Activated CD8-positive, alpha-beta T cell treated with anti-CD3 and anti-CD28 coated beads for 36 hours (primary cell): ENCODE measurements at regions not wholly inside any gene's neighbourhood (a gene's known extent, or its start where the extent isn't known, plus 50 kb on each side); places are given as distances from the start of the nearest gene placed in this dataset.

Source experiments
- ATAC-seq: fragments of 200-7000 bp; cut with Tn5 transposase; one replicate; pipeline ENCODE4 v1.10.0; 2021; ENCODE audit warnings: mild to moderate bottlenecking, moderate library complexity
- CTCF ChIA-PET: fragments of 350-600 bp; sonication (Branson Sonifier 250); formaldehyde crosslinking; loops from one replicate; lab custom pipeline; 2021; ENCODE audit warnings: antibody characterized with exemption; lab: Charles Lee
- POLR2A ChIA-PET: fragments of 350-600 bp; sonication (Branson Sonifier 250); formaldehyde crosslinking; loops from one replicate; lab custom pipeline; 2021; ENCODE audit warnings: antibody characterized with exemption; lab: Charles Lee
- DNase-seq: peaks from one replicate; pipeline ENCODE4 v3.0.0-alpha.2; 2020
- H3K27ac Mint-ChIP-seq: one replicate; pipeline ENCODE4 v1.8.0; 2021; ENCODE audit warnings: mild to moderate bottlenecking, mixed read lengths
- H3K27me3 Mint-ChIP-seq: one replicate; pipeline ENCODE4 v1.8.0; 2021; ENCODE audit warnings: mixed read lengths
- H3K36me3 Mint-ChIP-seq: one replicate; pipeline ENCODE4 v1.8.0; 2021; ENCODE audit warnings: low read depth, mixed read lengths
- H3K4me1 Mint-ChIP-seq: one replicate; pipeline ENCODE4 v1.8.0; 2021; ENCODE audit warnings: low read depth, mixed read lengths
- H3K4me3 Mint-ChIP-seq: one replicate; pipeline ENCODE4 v1.8.0; 2021; ENCODE audit warnings: mild to moderate bottlenecking, moderate library complexity, mixed read lengths
- H3K9me3 Mint-ChIP-seq: one replicate; pipeline ENCODE4 v1.8.0; 2021; ENCODE audit warnings: mixed read lengths
- CTCF ChIP-seq: fragments of 200-600 bp; IDR thresholded peaks from one replicate; pipeline ENCODE4 v1.8.0; 2022; ENCODE audit warnings: antibody characterized with exemption, mild to moderate bottlenecking
- intact Hi-C: fragments of 100-400 bp; cut with micrococcal nuclease; formaldehyde crosslinking; loops from one replicate; pipeline ENCODE4 v1.10.0; 2022

GRCh38 chr3:184503647-184504046, 57.9 kb upstream of the EPHB3 start:
- H3K9me3 Mint-ChIP-seq: peaks cover 3% of the 10 kb centered on the region
- H3K4me3 Mint-ChIP-seq: no peak overlapping the region
- no peak overlapping the region for H3K27ac Mint-ChIP-seq
- no peaks in the 10 kb centered on the region for H3K4me1 Mint-ChIP-seq
- H3K36me3 Mint-ChIP-seq: no peaks in the 10 kb centered on the region
- TF ChIP-seq CTCF: no peak
- POLR2A ChIA-PET: no interaction called here
- DNase-seq (no peak), ATAC-seq (no peak)
- intact Hi-C loops: no loop called here
- CTCF ChIA-PET: interaction anchor here (1.2 to 2.2 kb wide), 2 partner anchors 11 to 30 kb away, joined by 4 to 9 read pairs; no protein-coding TSS in a partner anchor
- H3K27me3 Mint-ChIP-seq: peaks cover 15% of the 10 kb centered on the region

GRCh38 chr3:184505076-184505878, 56.3 kb upstream of the EPHB3 start:
- Mint-ChIP-seq H3K4me1 (no peaks in the 10 kb centered on the region), H3K27me3 (peaks cover 12% of the 10 kb centered on the region), H3K9me3 (peaks cover 3% of the 10 kb centered on the region), H3K27ac (no peak overlapping the region), H3K4me3 (no peak overlapping the region), H3K36me3 (no peaks in the 10 kb centered on the region)
- ChIA-PET POLR2A (no interaction called here), CTCF (interaction anchor here (1.0 to 2.2 kb wide), 3 partner anchors 8 to 36 kb away, joined by 4 to 9 read pairs (median 4); no protein-coding TSS in a partner anchor)
- TF ChIP-seq CTCF: no peak
- intact Hi-C loops: no loop called here
- ATAC-seq: no peak
- no peak for DNase-seq

- no peaks in the 10 kb centered on the region for H3K36me3 Mint-ChIP-seq
- H3K27me3 Mint-ChIP-seq: peaks cover 12% of the 10 kb centered on the region
- no peak for TF ChIP-seq CTCF
- DNase-seq: no peak
- ATAC-seq: no peak
- CTCF ChIA-PET: no interaction called here
- H3K27ac Mint-ChIP-seq: no peak overlapping the region
- no peak overlapping the region for H3K4me3 Mint-ChIP-seq
- intact Hi-C loops: no loop called here
- H3K9me3 Mint-ChIP-seq: peaks cover 3% of the 10 kb centered on the region
- POLR2A ChIA-PET: no interaction called here
- no peaks in the 10 kb centered on the region for H3K4me1 Mint-ChIP-seq
Measured at GRCh38 chr3:184506561-184506991, 55.0 kb upstream of the EPHB3 start.

- H3K9me3 Mint-ChIP-seq: no peaks in the 10 kb centered on the region
- H3K27ac Mint-ChIP-seq: no peak overlapping the region
- peaks cover 27% of the 10 kb centered on the region for H3K27me3 Mint-ChIP-seq
- DNase-seq (no peak), ATAC-seq (no peak)
- ChIA-PET CTCF (interaction anchor here (1.5 kb wide), 1 partner anchor 35 kb away, joined by 3 read pairs; no protein-coding TSS in a partner anchor), POLR2A (interaction anchor here (0.7 kb wide), 1 partner anchor 14 kb away, joined by 3 read pairs; no protein-coding TSS in a partner anchor)
- no peak for TF ChIP-seq CTCF
- intact Hi-C loops: no loop called here
- H3K4me3 Mint-ChIP-seq: no peak overlapping the region
- no peaks in the 10 kb centered on the region for H3K36me3 Mint-ChIP-seq
- H3K4me1 Mint-ChIP-seq: peaks cover 2% of the 10 kb centered on the region
Measured at GRCh38 chr3:184508938-184509337, 52.6 kb upstream of the EPHB3 start.

- intact Hi-C loops: loop anchor here (5.0 to 10.0 kb wide), 2 partner anchors 39 to 97 kb away; no protein-coding TSS in a partner anchor
- peaks cover 3% of the 10 kb centered on the region for H3K4me1 Mint-ChIP-seq
- H3K36me3 Mint-ChIP-seq: no peaks in the 10 kb centered on the region
- no peak overlapping the region for H3K4me3 Mint-ChIP-seq
- H3K9me3 Mint-ChIP-seq: no peaks in the 10 kb centered on the region
- no peak for DNase-seq
- peaks cover 42% of the 10 kb centered on the region for H3K27me3 Mint-ChIP-seq
- TF ChIP-seq CTCF: no peak
- ChIA-PET CTCF (interaction anchor here (0.8 to 6.2 kb wide), 8 partner anchors 17 to 158 kb away, joined by 3 to 103 read pairs (median 54); no protein-coding TSS in a partner anchor), POLR2A (no interaction called here)
- no peak overlapping the region for H3K27ac Mint-ChIP-seq
- ATAC-seq: no peak
Measured at GRCh38 chr3:184511741-184512140, 49.8 kb upstream of the EPHB3 start.
